SU-DHL-6 (cell line): ENCODE measurements at regions not wholly inside any gene's neighbourhood (a gene's known extent, or its start where the extent isn't known, plus 50 kb on each side); places are given as distances from the start of the nearest gene placed in this dataset.

Experiments
- H2AFZ ChIP-seq: fragments of 200-600 bp; sonication (generic); 2 replicates; pipeline ENCODE4 v1.6.1; 2014; ENCODE audit warnings: low read depth, mild to moderate bottlenecking, moderate library complexity, mixed read lengths, antibody characterized with exemption, low read length; ENCODE audit not compliant: severe bottlenecking
- H3F3A ChIP-seq: fragments of 200-600 bp; shearing (Covaris generic); 2 replicates; pipeline ENCODE4 v1.6.0; 2016; ENCODE audit warnings: antibody characterized with exemption, mild to moderate bottlenecking; ENCODE audit not compliant: insufficient read depth
- H3K27ac ChIP-seq: fragments of 200-600 bp; sonication (generic); 2 replicates; pipeline ENCODE4 v1.5.1; 2016; ENCODE audit warnings: low read depth, mild to moderate bottlenecking, low read length, moderate library complexity, mixed read lengths
- H3K27me3 ChIP-seq: fragments of 200-600 bp; sonication (generic), shearing (Covaris generic); 2 replicates; pipeline ENCODE4 v1.6.0; 2014; ENCODE audit warnings: mild to moderate bottlenecking, low read length
- H3K36me3 ChIP-seq: fragments of 200-600 bp; sonication (generic); 2 replicates; pipeline ENCODE4 v1.6.1; 2014; ENCODE audit warnings: mild to moderate bottlenecking, low read length, mixed read lengths
- H3K4me2 ChIP-seq: fragments of 300-600, 200-600 bp; shearing (Covaris generic), sonication (generic); 2 replicates; pipeline ENCODE4 v1.6.0; 2014; ENCODE audit warnings: low read length, low read depth, mild to moderate bottlenecking; ENCODE audit not compliant: poor library complexity, severe bottlenecking
- H3K4me3 ChIP-seq: fragments of 200-600 bp; sonication (generic); 2 replicates; pipeline ENCODE4 v1.5.1; 2014; ENCODE audit warnings: antibody characterized with exemption, low read length, mild to moderate bottlenecking, mixed read lengths; ENCODE audit not compliant: insufficient read depth, poor library complexity, severe bottlenecking
- H3K79me2 ChIP-seq: fragments of 200-600 bp; sonication (generic); 2 replicates; pipeline ENCODE4 v1.6.1; 2014; ENCODE audit warnings: mild to moderate bottlenecking, low read length, moderate library complexity; ENCODE audit not compliant: insufficient read depth
- H3K9ac ChIP-seq: fragments of 200-600 bp; sonication (generic); 2 replicates; pipeline ENCODE4 v1.7.0; 2014; ENCODE audit warnings: mild to moderate bottlenecking, low read length
- H3K9me2 ChIP-seq: fragments of 200-600 bp; sonication (generic); replicated peaks from 2 replicates; pipeline ENCODE4 v1.6.1; 2014; ENCODE audit warnings: low read length; ENCODE audit not compliant: insufficient read depth
- H3K9me3 ChIP-seq: fragments of 200-600 bp; sonication (generic); 2 replicates; pipeline ENCODE4 v1.6.1; 2014; ENCODE audit warnings: low read length, mixed read lengths; ENCODE audit not compliant: insufficient read depth
- H4K20me1 ChIP-seq: fragments of 200-600 bp; sonication (generic); 2 replicates; pipeline ENCODE4 v1.6.1; 2014; ENCODE audit warnings: low read depth, mild to moderate bottlenecking, antibody characterized with exemption, low read length, moderate library complexity, mixed read lengths
- CTCF ChIP-seq: fragments of 200-600 bp; sonication (generic); IDR thresholded peaks from one replicate; pipeline ENCODE4 v1.5.1; 2017; ENCODE audit warnings: antibody characterized with exemption, mild to moderate bottlenecking, low read length, moderate library complexity; ENCODE audit not compliant: insufficient read depth, poor library complexity, severe bottlenecking
- EZH2phosphoT487 ChIP-seq: fragments of 200-600 bp; sonication (generic), shearing (Covaris generic); conservative IDR thresholded peaks from 2 replicates; pipeline ENCODE4 v1.6.1; 2018; ENCODE audit warnings: mild to moderate bottlenecking, antibody characterized with exemption, low read length, moderate library complexity, mixed read lengths

GRCh38 chrX:46310815-46311497 lies 234.3 kb downstream of the ZNF674 start:
- Histone ChIP-seq H3K4me3 (no peak overlapping the region), H3K9me3 (no peaks in the 10 kb centered on the region), H3F3A (no peaks in the 10 kb centered on the region), H3K27me3 (no peaks in the 10 kb centered on the region), H3K4me2 (no peak overlapping the region), H3K9ac (no peak overlapping the region), H3K9me2 (no peaks in the 10 kb centered on the region), H4K20me1 (no peaks in the 10 kb centered on the region), H2AFZ (no peak overlapping the region), H3K79me2 (no peaks in the 10 kb centered on the region), H3K27ac (no peak overlapping the region), H3K36me3 (no peaks in the 10 kb centered on the region)
- TF ChIP-seq EZH2phosphoT487 (no peak), CTCF (no peak)

- Histone ChIP-seq H3K79me2 (no peaks in the 10 kb centered on the region), H4K20me1 (no peaks in the 10 kb centered on the region), H2AFZ (no peak overlapping the region), H3K36me3 (no peaks in the 10 kb centered on the region), H3F3A (no peaks in the 10 kb centered on the region), H3K4me2 (no peak overlapping the region), H3K9ac (no peak overlapping the region), H3K9me2 (no peaks in the 10 kb centered on the region), H3K4me3 (no peak overlapping the region), H3K27ac (no peak overlapping the region), H3K9me3 (no peaks in the 10 kb centered on the region), H3K27me3 (no peaks in the 10 kb centered on the region)
- no peak for TF ChIP-seq CTCF
- TF ChIP-seq EZH2phosphoT487 = no peak
Observed at GRCh38 chrX:46308110-46308509, 237.1 kb downstream of the ZNF674 start.

- H2AFZ ChIP-seq = no peak overlapping the region
- H3K27me3 ChIP-seq = no peaks in the 10 kb centered on the region
- H3F3A ChIP-seq = no peaks in the 10 kb centered on the region
- no peaks in the 10 kb centered on the region for H3K79me2 ChIP-seq
- no peak overlapping the region for H3K4me3 ChIP-seq
- no peaks in the 10 kb centered on the region for H3K9me3 ChIP-seq
- H4K20me1 ChIP-seq = no peaks in the 10 kb centered on the region
- TF ChIP-seq EZH2phosphoT487 (no peak), CTCF (no peak)
- H3K36me3 ChIP-seq = no peaks in the 10 kb centered on the region
- no peaks in the 10 kb centered on the region for H3K9me2 ChIP-seq
- H3K4me2 ChIP-seq = no peak overlapping the region
- no peak overlapping the region for H3K27ac ChIP-seq
- no peak overlapping the region for H3K9ac ChIP-seq
Observed at GRCh38 chrX:46306103-46306502, 239.1 kb downstream of the ZNF674 start.
